GM04504 (cell line): ENCODE measurements at regions not wholly inside any gene's neighbourhood (a gene's known extent, or its start where the extent isn't known, plus 50 kb on each side); places are given as distances from the start of the nearest gene placed in this dataset.

Experiments used
- DNase-seq: peaks from one replicate; pipeline ENCODE4 v3.0.0-alpha.2; 2012; ENCODE audit warnings: low read depth

- no peak for DNase-seq
These were observed 57.8 kb upstream of the FUT8 start for GRCh38 chr14:65354715-65355114.

- DNase-seq: peak; percentile 52
These were observed 56.1 kb upstream of the FUT8 start for GRCh38 chr14:65356327-65356836.

- no peak for DNase-seq
These were observed 55.4 kb upstream of the FUT8 start for GRCh38 chr14:65357113-65357512.

DNA sequence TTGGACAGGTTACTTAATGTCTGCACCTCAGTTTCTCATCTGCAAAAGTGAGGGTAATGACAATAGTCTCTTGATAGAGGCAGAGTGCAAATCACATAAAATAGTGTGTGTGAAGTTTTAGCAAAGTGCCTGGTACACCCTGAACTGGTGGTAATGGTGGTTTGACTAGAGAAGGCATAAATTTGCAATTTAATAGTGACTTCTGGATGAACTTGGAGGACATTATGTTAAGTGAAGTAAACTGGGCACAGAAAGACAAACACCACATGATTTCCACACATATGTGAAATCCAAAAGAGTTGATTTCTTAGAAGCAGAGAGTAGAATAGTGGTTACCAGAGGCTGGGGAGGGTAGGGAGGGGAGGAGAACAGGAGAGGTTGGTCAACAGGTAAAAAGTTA, 54.8 kb upstream of the FUT8 start:
- DNase-seq: no peak

- no peak for DNase-seq
These were observed 53.0 kb upstream of the FUT8 start for GRCh38 chr14:65359503-65359902.

DNA sequence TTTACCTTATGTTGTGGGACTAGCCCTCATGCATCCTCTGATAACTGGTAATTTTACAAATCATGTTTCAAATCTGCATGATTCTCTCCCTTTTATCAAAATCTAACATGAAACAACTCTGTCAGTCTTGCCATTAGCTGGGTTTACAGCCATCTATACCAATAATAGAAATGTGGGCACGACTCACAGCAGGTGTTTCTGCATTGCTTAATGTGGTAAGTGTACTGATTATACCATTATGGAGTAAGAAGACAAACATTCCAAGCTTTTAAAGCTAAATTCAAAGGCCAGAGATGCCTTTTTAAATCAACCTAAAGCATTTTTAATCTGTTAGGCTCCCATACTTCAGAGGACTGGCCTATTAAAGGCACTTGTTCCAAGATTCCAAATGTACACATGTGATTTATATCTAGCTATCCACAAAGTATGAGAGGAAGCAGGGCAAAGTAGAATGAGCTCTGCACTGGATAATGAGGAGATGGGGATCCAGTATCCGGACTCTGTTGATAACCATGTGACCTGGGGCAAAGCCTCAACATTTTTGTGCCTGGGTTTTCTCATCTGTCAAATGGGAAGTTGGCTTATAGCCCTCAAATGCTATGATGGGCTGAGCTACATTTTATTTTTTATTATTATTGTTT, 52.3 kb upstream of the FUT8 start:
- no peak for DNase-seq

DNA sequence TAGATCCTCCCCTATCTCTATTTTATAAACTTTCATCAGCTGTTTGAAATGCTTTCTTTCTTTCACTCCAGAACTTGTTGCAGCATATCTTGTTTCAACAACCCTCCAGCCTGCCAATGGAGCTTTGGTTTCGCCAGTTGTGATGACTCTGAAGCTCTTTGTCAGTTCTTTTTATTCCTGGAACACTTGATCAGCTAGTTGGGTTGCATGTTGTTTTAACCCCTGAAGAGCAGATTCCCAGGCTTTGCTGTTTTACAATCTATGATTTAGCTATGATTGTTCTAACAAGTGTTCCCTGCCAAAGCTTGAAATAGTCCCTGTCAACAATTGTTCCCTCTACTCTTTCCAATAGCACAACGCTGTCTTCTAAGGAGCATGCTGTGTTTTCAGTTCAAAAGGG, 50.6 kb upstream of the FUT8 start:
- DNase-seq: no peak
